ENCODE measurements at regions not wholly inside any gene's neighbourhood (a gene's known extent, or its start where the extent isn't known, plus 50 kb on each side); places are given as distances from the start of the nearest gene placed in this dataset.

DNA sequence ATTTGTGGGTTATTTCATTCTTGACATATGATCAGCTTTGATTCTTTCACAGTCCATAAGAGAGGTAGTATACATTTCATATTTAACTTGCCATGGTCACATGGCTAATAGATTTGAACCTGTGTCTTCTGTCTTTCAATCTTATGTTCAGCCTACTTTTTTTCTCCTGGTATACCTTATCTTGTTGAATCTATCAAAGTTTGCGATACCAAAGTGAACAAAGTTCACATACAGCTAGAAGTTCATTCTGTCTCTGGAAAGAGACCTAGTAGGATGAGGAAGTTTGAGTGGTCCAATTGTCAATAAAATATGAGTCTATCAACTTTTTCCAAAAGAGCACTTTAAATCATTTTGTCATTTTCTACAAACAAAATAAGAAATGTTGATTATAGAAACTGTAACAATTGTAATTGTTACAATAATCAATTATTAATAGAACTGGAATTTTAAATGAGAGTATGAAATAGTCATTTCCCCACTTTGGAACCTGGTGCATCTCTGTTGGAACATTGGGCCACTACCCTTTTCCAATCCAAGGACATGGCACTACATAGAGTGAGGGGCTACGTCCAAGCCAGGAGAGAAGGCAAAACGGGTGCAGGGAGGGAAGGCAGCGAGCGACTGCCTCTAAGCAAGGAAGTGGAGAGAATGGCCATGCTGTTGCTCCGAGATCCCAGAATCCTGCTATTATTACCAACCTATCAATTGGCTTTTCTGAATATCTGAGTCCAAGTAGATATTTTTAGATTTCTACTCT, 194.2 kb upstream of the FOXQ1 start:
- in situ Hi-C loops (cut with MboI; ENCODE audit: low pct_unique_long_range_greater_than_20kb, low sequenced_read_pairs, unreplicated experiment) = no loop called here
- TF ChIP-seq, protein P1, sequence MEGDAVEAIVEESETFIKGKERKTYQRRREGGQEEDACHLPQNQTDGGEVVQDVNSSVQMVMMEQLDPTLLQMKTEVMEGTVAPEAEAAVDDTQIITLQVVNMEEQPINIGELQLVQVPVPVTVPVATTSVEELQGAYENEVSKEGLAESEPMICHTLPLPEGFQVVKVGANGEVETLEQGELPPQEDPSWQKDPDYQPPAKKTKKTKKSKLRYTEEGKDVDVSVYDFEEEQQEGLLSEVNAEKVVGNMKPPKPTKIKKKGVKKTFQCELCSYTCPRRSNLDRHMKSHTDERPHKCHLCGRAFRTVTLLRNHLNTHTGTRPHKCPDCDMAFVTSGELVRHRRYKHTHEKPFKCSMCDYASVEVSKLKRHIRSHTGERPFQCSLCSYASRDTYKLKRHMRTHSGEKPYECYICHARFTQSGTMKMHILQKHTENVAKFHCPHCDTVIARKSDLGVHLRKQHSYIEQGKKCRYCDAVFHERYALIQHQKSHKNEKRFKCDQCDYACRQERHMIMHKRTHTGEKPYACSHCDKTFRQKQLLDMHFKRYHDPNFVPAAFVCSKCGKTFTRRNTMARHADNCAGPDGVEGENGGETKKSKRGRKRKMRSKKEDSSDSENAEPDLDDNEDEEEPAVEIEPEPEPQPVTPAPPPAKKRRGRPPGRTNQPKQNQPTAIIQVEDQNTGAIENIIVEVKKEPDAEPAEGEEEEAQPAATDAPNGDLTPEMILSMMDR (IDR thresholded peaks at IDR 0.05; ENCODE audit: extremely low read depth, insufficient read depth, missing control alignments) = no peak
- no peak for DNase-seq (ENCODE audit: low spot score)

DNA sequence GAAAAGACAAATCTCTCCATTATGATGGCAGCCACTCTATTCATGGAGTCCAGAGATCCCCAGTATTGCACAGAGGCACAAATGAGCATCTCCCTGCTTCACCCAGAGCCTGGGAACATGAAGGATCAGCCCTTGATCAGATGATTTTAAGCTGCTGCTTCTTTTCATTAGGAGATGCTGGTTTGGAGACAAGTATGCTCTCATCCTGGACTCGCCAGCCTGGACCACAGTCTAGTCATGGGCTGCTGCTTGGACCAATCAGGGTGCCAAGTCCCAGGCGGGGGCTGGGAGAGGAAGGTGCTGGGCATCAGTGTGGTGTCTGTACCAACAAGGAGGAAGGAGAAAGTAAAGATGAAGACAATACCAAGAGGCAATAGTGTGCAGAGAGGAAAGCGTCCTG, 195.7 kb upstream of the FOXQ1 start:
- TF ChIP-seq, protein P1 (IDR thresholded peaks at IDR 0.05; ENCODE audit: extremely low read depth, insufficient read depth, missing control alignments) = no peak
- in situ Hi-C loops (cut with MboI; ENCODE audit: low pct_unique_long_range_greater_than_20kb, low sequenced_read_pairs, unreplicated experiment) = no loop called here
- DNase-seq (ENCODE audit: low spot score) = no peak

DNA sequence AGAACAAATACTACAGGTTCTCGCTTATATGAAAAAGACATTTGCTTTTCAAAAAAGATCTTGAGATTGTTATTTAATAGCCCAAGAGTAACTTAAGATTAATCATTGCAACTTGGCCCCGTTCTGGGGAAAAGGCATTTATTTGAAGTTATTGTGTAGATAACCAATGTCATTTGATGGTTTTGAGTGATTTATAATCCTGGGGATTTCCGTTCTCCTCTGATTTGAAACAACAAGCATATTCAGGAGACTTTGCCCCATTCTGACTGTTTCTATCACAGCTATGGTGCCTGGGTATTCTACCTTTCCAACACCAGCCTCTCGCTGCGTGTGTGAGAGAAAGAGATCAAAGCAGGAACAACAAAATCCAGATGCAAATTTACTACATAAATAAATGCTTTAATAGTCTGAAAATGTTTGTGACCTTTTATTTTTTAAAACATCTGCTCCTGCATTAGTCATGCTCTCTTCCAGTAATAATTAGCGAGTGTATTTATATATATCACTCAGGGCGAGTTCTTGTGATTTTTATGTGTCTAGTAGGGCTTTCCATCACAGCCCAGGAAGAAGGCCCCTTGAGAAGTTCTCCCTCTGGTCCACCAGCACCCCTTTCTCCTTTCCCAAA, 197.9 kb upstream of the FOXQ1 start:
- in situ Hi-C loops (cut with MboI; ENCODE audit: low pct_unique_long_range_greater_than_20kb, low sequenced_read_pairs, unreplicated experiment) = no loop called here
- no peak for DNase-seq (ENCODE audit: low spot score)
- TF ChIP-seq, protein P1 (IDR thresholded peaks at IDR 0.05; ENCODE audit: extremely low read depth, insufficient read depth, missing control alignments) = no peak

DNA sequence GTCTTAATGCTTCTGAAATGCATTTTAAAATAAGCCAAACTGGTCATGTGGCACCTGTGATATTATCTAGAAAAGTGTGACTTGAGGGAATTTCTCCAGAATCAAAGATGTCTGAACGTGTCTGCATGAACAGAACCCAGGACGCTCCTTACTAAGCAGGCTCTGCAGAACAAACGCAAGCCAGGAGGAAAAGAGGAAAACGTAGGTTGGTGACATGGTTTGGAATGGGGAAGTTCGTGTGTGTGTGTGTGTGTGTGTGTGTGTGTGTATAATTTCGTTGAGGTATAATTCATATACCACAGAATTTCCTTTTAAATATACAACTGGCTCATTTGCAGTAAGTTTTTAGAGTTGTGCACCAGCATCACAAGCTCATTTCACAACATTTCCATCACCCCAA, 200.5 kb upstream of the FOXQ1 start:
- no peak for DNase-seq (ENCODE audit: low spot score)
- in situ Hi-C loops (cut with MboI; ENCODE audit: low pct_unique_long_range_greater_than_20kb, low sequenced_read_pairs, unreplicated experiment) = no loop called here
- TF ChIP-seq, protein P1 (IDR thresholded peaks at IDR 0.05; ENCODE audit: extremely low read depth, insufficient read depth, missing control alignments) = no peak

DNA sequence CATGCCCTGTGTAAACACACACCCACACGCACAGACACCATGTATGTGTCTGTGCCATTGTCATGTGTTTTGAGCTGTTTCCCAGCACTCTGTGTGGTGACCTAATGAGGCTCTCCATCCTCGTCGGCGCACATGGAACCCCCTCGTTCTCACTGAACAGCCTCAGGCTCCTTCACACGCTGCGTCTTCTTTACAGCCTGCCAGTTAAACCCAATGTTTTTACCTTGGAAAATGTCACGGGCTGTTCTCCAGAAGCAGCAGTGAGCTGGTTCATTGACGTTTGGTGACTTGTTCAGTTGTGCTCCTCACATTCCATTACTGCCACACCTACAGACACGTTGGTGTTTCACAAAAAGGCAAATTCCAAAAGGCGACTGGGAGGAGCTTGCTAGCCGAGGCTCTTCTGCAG, 201.0 kb upstream of the FOXQ1 start:
- in situ Hi-C loops (cut with MboI; ENCODE audit: low pct_unique_long_range_greater_than_20kb, low sequenced_read_pairs, unreplicated experiment) = no loop called here
- DNase-seq (ENCODE audit: low spot score) = no peak
- TF ChIP-seq, protein P1 (IDR thresholded peaks at IDR 0.05; ENCODE audit: extremely low read depth, insufficient read depth, missing control alignments) = no peak

DNA sequence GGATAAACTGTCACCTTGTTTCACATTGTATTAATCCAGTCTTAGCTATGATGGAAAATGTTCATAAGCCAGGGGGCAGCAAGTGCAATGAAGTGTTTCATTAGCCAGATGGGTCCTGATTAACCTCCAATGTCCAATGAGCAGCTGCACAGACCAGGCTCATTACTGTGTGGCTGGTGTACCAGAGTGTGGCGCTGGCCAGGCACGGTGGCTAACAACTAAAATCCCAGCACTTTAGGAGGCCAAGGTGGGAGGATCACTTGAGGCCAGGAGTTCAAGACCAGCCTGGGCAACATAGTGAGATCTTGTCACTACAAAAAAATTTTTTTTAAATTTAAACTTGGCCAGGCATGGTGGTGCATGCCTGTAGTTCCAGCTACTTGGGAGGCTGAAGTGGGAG, 201.7 kb upstream of the FOXQ1 start:
- in situ Hi-C loops (cut with MboI; ENCODE audit: low pct_unique_long_range_greater_than_20kb, low sequenced_read_pairs, unreplicated experiment) = no loop called here
- TF ChIP-seq, protein P1 (IDR thresholded peaks at IDR 0.05; ENCODE audit: extremely low read depth, insufficient read depth, missing control alignments) = no peak
- DNase-seq (ENCODE audit: low spot score) = no peak
